ENCODE measurements at regions not wholly inside any gene's neighbourhood (a gene's known extent, or its start where the extent isn't known, plus 50 kb on each side); places are given as distances from the start of the nearest gene placed in this dataset.

GRCh38 chr1:96104906-96105305, 616.7 kb upstream of the PTBP2 start:
- TF ChIP-seq TAF1 (IDR thresholded peaks at IDR 0.05; ENCODE audit: borderline replicate concordance, low read depth, low read length), result no peak
- no peak for TF ChIP-seq POLR2A (IDR thresholded peaks at IDR 0.05; ENCODE audit: low read depth, low read length)

All from GM12892 (cell line).